ENCODE measurements at regions not wholly inside any gene's neighbourhood (a gene's known extent, or its start where the extent isn't known, plus 50 kb on each side); places are given as distances from the start of the nearest gene placed in this dataset.

GRCh38 chr18:10201226-10201625 lies 253.2 kb upstream of the APCDD1 start:
- no peak overlapping the region for H3K4me3 Mint-ChIP-seq (ENCODE audit: unreplicated experiment)
- BruUV-seq (replicated peaks) = no TSS peak
- DNase-seq (ENCODE audit: unreplicated experiment) = no peak
- no peaks in the 10 kb centered on the region for H3K36me3 Mint-ChIP-seq (ENCODE audit: insufficient read depth, unreplicated experiment)
- H3K9me3 Mint-ChIP-seq (ENCODE audit: unreplicated experiment) = no peaks in the 10 kb centered on the region
- ChIA-PET POLR2A (no interaction called here), CTCF (interaction anchor here (0.9 kb wide), 1 partner anchor 318 kb away, joined by 4 read pairs; no protein-coding TSS in a partner anchor)
- H3K4me1 Mint-ChIP-seq (ENCODE audit: insufficient read depth, unreplicated experiment) = peaks cover 10% of the 10 kb centered on the region
- TF ChIP-seq CTCF (IDR thresholded peaks at IDR 0.05; ENCODE audit: unreplicated experiment) = no peak
- no peak overlapping the region for H3K27ac Mint-ChIP-seq (ENCODE audit: low read depth, unreplicated experiment)
- intact Hi-C loops (cut with micrococcal nuclease) = no loop called here
- no peaks in the 10 kb centered on the region for H3K27me3 Mint-ChIP-seq (ENCODE audit: insufficient read depth, unreplicated experiment)

- H3K27ac Mint-ChIP-seq (ENCODE audit: low read depth, unreplicated experiment) = no peak overlapping the region
- H3K4me3 Mint-ChIP-seq (ENCODE audit: unreplicated experiment) = no peak overlapping the region
- ChIA-PET POLR2A (no interaction called here), CTCF (no interaction called here)
- DNase-seq (ENCODE audit: unreplicated experiment) = no peak
- no TSS peak for BruUV-seq (replicated peaks)
- intact Hi-C loops (cut with micrococcal nuclease) = no loop called here
- TF ChIP-seq CTCF (IDR thresholded peaks at IDR 0.05; ENCODE audit: unreplicated experiment) = no peak
- no peaks in the 10 kb centered on the region for H3K27me3 Mint-ChIP-seq (ENCODE audit: insufficient read depth, unreplicated experiment)
- no peaks in the 10 kb centered on the region for H3K9me3 Mint-ChIP-seq (ENCODE audit: unreplicated experiment)
- peaks cover 10% of the 10 kb centered on the region for H3K4me1 Mint-ChIP-seq (ENCODE audit: insufficient read depth, unreplicated experiment)
- no peaks in the 10 kb centered on the region for H3K36me3 Mint-ChIP-seq (ENCODE audit: insufficient read depth, unreplicated experiment)
These were observed 252.8 kb upstream of the APCDD1 start for GRCh38 chr18:10201659-10202058.

GRCh38 chr18:10202845-10203321 lies 251.6 kb upstream of the APCDD1 start:
- no peak overlapping the region for H3K27ac Mint-ChIP-seq (ENCODE audit: low read depth, unreplicated experiment)

GRCh38 chr18:10205151-10205550 lies 249.3 kb upstream of the APCDD1 start:
- POLR2A ChIA-PET = no interaction called here
- H3K27me3 Mint-ChIP-seq (ENCODE audit: insufficient read depth, unreplicated experiment) = no peaks in the 10 kb centered on the region
- no peaks in the 10 kb centered on the region for H3K9me3 Mint-ChIP-seq (ENCODE audit: unreplicated experiment)
- intact Hi-C loops (cut with micrococcal nuclease) = no loop called here
- H3K4me3 Mint-ChIP-seq (ENCODE audit: unreplicated experiment) = no peak overlapping the region
- CTCF ChIA-PET = no interaction called here
- DNase-seq (ENCODE audit: unreplicated experiment) = no peak
- no peak overlapping the region for H3K27ac Mint-ChIP-seq (ENCODE audit: low read depth, unreplicated experiment)
- no TSS peak for BruUV-seq (replicated peaks)
- TF ChIP-seq CTCF (IDR thresholded peaks at IDR 0.05; ENCODE audit: unreplicated experiment) = no peak
- H3K4me1 Mint-ChIP-seq (ENCODE audit: insufficient read depth, unreplicated experiment) = no peaks in the 10 kb centered on the region
- H3K36me3 Mint-ChIP-seq (ENCODE audit: insufficient read depth, unreplicated experiment) = no peaks in the 10 kb centered on the region

More at GRCh38 chr18:10202845-10203321, 251.6 kb upstream of the APCDD1 start:
- Mint-ChIP-seq H3K4me1 (ENCODE audit: insufficient read depth, unreplicated experiment) (no peaks in the 10 kb centered on the region), H3K36me3 (ENCODE audit: insufficient read depth, unreplicated experiment) (no peaks in the 10 kb centered on the region), H3K9me3 (ENCODE audit: unreplicated experiment) (no peaks in the 10 kb centered on the region), H3K4me3 (ENCODE audit: unreplicated experiment) (no peak overlapping the region), H3K27me3 (ENCODE audit: insufficient read depth, unreplicated experiment) (no peaks in the 10 kb centered on the region)
- TF ChIP-seq CTCF (IDR thresholded peaks at IDR 0.05; ENCODE audit: unreplicated experiment) = no peak
- DNase-seq (ENCODE audit: unreplicated experiment) = no peak
- intact Hi-C loops (cut with micrococcal nuclease) = no loop called here
- BruUV-seq (replicated peaks) = no TSS peak
- POLR2A ChIA-PET = no interaction called here
- CTCF ChIA-PET = no interaction called here
